ENCODE measurements at regions not wholly inside any gene's neighbourhood (a gene's known extent, or its start where the extent isn't known, plus 50 kb on each side); places are given as distances from the start of the nearest gene placed in this dataset.

DNA sequence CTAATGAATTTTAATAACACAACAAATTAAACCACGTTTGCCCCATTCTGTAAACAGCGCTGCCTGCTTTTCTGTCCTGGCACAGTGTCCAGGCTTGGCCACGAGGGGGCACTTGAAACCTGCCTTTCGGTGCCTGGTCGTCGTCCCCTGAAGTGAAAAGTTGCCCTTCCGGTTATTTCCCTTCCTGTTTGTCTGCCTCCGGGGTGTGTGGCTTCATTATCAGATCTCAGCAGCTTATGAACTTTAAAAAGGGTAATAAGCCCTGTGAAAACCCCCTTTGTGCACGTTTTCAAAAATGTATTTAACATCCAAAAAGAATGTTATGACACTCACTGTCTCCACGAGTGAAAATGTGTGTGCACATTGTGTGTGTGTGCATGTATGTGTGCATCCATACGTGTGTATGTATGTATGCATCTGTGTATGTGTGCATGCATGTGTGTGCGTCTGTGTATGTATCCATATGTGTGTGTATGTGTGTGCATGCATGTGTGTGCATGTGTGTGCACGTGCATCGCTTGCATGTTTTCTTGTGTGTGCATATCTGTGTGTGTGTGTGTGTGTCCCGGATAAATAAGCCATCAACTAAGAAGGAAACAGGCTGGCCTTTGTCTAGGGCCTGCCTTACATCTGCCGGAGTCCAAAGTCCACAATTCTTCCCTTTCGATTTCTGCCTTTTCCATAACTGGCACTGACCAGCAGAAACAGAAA is 358.4 kb downstream of the THBS2 start:
- Histone ChIP-seq H3K79me2 (ENCODE audit: insufficient read depth, low read depth) (no peaks in the 10 kb centered on the region), H3K36me3 (ENCODE audit: insufficient read depth) (no peaks in the 10 kb centered on the region), H3K4me3 (IDR thresholded peaks at IDR 0.05; ENCODE audit: insufficient read depth, low read depth, low read length) (no peak overlapping the region), H2AFZ (ENCODE audit: low read depth) (peak overlapping the region; percentile 74), H3K9ac (no peak overlapping the region), H3K4me2 (0 out of 2 replicates have a peak overlapping the region, but pooled peaks have one; percentile 31), H3K27ac (no peak overlapping the region), H3K4me1 (ENCODE audit: low read depth, poor library complexity, severe bottlenecking) (no peaks in the 10 kb centered on the region), H4K20me1 (ENCODE audit: insufficient read depth) (no peaks in the 10 kb centered on the region), H3K27me3 (ENCODE audit: insufficient read depth, low read depth) (no peaks in the 10 kb centered on the region)
- TF ChIP-seq, protein P1, sequence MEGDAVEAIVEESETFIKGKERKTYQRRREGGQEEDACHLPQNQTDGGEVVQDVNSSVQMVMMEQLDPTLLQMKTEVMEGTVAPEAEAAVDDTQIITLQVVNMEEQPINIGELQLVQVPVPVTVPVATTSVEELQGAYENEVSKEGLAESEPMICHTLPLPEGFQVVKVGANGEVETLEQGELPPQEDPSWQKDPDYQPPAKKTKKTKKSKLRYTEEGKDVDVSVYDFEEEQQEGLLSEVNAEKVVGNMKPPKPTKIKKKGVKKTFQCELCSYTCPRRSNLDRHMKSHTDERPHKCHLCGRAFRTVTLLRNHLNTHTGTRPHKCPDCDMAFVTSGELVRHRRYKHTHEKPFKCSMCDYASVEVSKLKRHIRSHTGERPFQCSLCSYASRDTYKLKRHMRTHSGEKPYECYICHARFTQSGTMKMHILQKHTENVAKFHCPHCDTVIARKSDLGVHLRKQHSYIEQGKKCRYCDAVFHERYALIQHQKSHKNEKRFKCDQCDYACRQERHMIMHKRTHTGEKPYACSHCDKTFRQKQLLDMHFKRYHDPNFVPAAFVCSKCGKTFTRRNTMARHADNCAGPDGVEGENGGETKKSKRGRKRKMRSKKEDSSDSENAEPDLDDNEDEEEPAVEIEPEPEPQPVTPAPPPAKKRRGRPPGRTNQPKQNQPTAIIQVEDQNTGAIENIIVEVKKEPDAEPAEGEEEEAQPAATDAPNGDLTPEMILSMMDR (conservative IDR thresholded peaks at IDR 0.05; ENCODE audit: low read depth, low read length), result peak; percentile 90

DNA sequence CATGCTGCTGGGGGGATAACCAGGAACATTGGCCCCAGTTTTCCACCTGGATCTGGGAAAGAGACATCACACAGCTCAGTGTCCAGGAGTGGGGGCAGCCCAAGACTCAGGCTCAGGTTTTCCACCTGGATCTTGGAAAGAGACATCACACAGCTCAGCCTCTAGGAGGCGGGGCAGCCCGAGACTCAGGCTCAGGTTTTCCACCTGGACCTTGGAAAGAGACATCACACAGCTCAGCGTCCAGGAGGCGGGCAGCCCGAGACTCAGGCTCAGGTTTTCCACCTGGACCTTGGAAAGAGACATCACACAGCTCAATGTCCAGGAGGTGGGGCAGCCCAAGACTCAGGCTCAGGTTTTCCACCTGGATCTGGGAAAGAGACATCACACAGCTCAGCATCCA is 361.6 kb downstream of the THBS2 start:
- no peak overlapping the region for H3K27ac ChIP-seq
- H3K36me3 ChIP-seq (ENCODE audit: insufficient read depth), result no peaks in the 10 kb centered on the region
- TF ChIP-seq, protein P1 (conservative IDR thresholded peaks at IDR 0.05; ENCODE audit: low read depth, low read length), result no peak
- H3K4me1 ChIP-seq (ENCODE audit: low read depth, poor library complexity, severe bottlenecking), result no peaks in the 10 kb centered on the region
- H3K9ac ChIP-seq, result no peak overlapping the region
- H3K4me2 ChIP-seq, result no peak overlapping the region
- no peaks in the 10 kb centered on the region for H3K79me2 ChIP-seq (ENCODE audit: insufficient read depth, low read depth)
- no peak overlapping the region for H2AFZ ChIP-seq (ENCODE audit: low read depth)
- no peak overlapping the region for H3K4me3 ChIP-seq (IDR thresholded peaks at IDR 0.05; ENCODE audit: insufficient read depth, low read depth, low read length)
- H3K27me3 ChIP-seq (ENCODE audit: insufficient read depth, low read depth), result no peaks in the 10 kb centered on the region
- no peaks in the 10 kb centered on the region for H4K20me1 ChIP-seq (ENCODE audit: insufficient read depth)

DNA sequence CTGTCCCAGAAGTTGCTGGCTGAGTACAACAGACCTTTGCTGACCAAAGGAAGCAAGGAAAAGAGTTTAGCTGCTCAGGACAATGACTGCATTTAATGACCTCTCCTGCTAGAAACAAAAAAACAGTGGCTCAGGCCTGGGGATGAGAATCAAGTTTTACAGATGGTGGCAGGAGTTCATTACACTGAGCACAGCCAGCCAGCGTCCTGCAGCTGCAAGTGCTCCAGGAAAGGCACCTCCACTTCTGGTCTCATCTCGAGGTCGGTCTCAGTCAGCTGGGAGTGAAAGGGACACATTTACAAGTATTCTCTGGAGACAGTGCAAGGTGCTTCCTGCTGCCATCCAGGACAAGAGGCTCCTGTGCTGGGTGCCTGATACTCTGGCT is 362.7 kb downstream of the THBS2 start:
- no peaks in the 10 kb centered on the region for H3K27me3 ChIP-seq (ENCODE audit: insufficient read depth, low read depth)
- no peak overlapping the region for H2AFZ ChIP-seq (ENCODE audit: low read depth)
- H3K9ac ChIP-seq, result no peak overlapping the region
- no peak overlapping the region for H3K4me2 ChIP-seq
- no peaks in the 10 kb centered on the region for H3K36me3 ChIP-seq (ENCODE audit: insufficient read depth)
- no peak overlapping the region for H3K4me3 ChIP-seq (IDR thresholded peaks at IDR 0.05; ENCODE audit: insufficient read depth, low read depth, low read length)
- H3K4me1 ChIP-seq (ENCODE audit: low read depth, poor library complexity, severe bottlenecking), result no peaks in the 10 kb centered on the region
- H4K20me1 ChIP-seq (ENCODE audit: insufficient read depth), result no peaks in the 10 kb centered on the region
- TF ChIP-seq, protein P1 (conservative IDR thresholded peaks at IDR 0.05; ENCODE audit: low read depth, low read length), result no peak
- no peak overlapping the region for H3K27ac ChIP-seq
- H3K79me2 ChIP-seq (ENCODE audit: insufficient read depth, low read depth), result no peaks in the 10 kb centered on the region

DNA sequence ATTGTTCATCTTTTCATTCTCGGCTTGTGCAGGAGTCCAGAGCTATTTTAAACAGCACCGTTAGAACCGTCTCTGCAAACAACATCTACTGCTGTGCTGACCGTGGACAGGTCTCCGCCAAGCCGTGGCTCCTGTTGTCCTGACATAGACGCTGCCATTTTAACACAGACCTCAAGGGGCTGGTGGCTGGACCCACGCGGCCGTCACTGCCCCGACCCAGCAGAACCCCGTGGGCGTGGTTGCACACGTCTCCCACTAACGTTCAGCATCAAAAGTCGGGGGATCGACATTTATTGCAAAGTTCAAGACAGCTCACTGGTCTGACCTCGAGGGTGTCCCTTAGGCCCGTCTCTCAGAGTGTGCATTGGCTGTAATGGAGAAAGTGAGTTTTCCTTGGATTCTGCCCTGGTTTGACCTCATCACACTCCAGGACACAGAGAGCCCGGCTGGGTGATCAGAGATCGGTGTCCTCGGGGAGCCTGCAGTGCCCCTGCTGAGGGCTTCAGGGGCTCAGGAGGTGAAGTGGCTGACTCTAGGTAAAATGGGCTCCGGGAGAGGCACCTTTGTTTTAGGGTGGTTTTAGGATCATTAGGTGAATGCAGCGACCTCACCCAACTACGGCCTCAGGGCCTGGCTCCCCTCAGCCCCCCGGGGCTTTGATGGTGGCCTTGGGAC is 363.2 kb downstream of the THBS2 start:
- Histone ChIP-seq H3K9ac (no peak overlapping the region), H3K4me3 (IDR thresholded peaks at IDR 0.05; ENCODE audit: insufficient read depth, low read depth, low read length) (no peak overlapping the region), H4K20me1 (ENCODE audit: insufficient read depth) (no peaks in the 10 kb centered on the region), H3K27me3 (ENCODE audit: insufficient read depth, low read depth) (no peaks in the 10 kb centered on the region), H3K4me2 (no peak overlapping the region), H3K79me2 (ENCODE audit: insufficient read depth, low read depth) (no peaks in the 10 kb centered on the region), H2AFZ (ENCODE audit: low read depth) (no peak overlapping the region), H3K4me1 (ENCODE audit: low read depth, poor library complexity, severe bottlenecking) (no peaks in the 10 kb centered on the region), H3K27ac (no peak overlapping the region), H3K36me3 (ENCODE audit: insufficient read depth) (no peaks in the 10 kb centered on the region)
- TF ChIP-seq, protein P1 (conservative IDR thresholded peaks at IDR 0.05; ENCODE audit: low read depth, low read length), result no peak
